SK-N-SH treated with all-trans-retinoic acid at 6 μM for 48 hours (cell line): ENCODE measurements at regions not wholly inside any gene's neighbourhood (a gene's known extent, or its start where the extent isn't known, plus 50 kb on each side); places are given as distances from the start of the nearest gene placed in this dataset.

Source experiments
- ATAC-seq: fragments of 200-7000 bp; cut with Tn5 transposase; 3 replicates; pipeline ENCODE4 v1.9.1; 2020; ENCODE audit warnings: mild to moderate bottlenecking, moderate library complexity
- ARNTL ChIP-seq: fragments of 450-650 bp; formaldehyde crosslinking; IDR thresholded peaks from 2 replicates; pipeline ENCODE4 v1.5.0; 2020; ENCODE audit warnings: low read depth, mild to moderate bottlenecking, moderate library complexity, borderline replicate concordance
- BACH2 ChIP-seq: fragments of 250-450 bp; sonication (Bioruptor Pico); IDR thresholded peaks from 2 replicates; pipeline ENCODE4 v1.9.0; 2021; ENCODE audit warnings: mild to moderate bottlenecking, borderline replicate concordance
- CSDC2 ChIP-seq: fragments of 250-450 bp; sonication (Bioruptor Pico); IDR thresholded peaks from 2 replicates; pipeline ENCODE4 v1.5.0; 2020; ENCODE audit warnings: mild to moderate bottlenecking, moderate library complexity
- ESRRG ChIP-seq: fragments of 250-450 bp; sonication (Bioruptor Pico); IDR thresholded peaks from 2 replicates; pipeline ENCODE4 v1.6.1; 2021; ENCODE audit warnings: mild to moderate bottlenecking
- GLIS3 ChIP-seq: fragments of 250-450 bp; sonication (Bioruptor Pico); IDR thresholded peaks from 2 replicates; pipeline ENCODE4 v1.5.0; 2020; ENCODE audit warnings: mild to moderate bottlenecking, moderate library complexity
- ISL1 ChIP-seq: fragments of 250-450 bp; sonication (Bioruptor Pico); IDR thresholded peaks from 2 replicates; pipeline ENCODE4 v2.1.2; 2022; ENCODE audit warnings: mild to moderate bottlenecking, moderate library complexity
- OSR1 ChIP-seq: fragments of 250-450 bp; sonication (Bioruptor Pico); IDR thresholded peaks from 2 replicates; pipeline ENCODE4 v1.8.0; 2022; ENCODE audit warnings: moderate library complexity, mild to moderate bottlenecking, inconsistent platforms
- PPARA ChIP-seq: fragments of 250-450 bp; sonication (Bioruptor Pico); IDR thresholded peaks from 2 replicates; pipeline ENCODE4 v1.5.0; 2020; ENCODE audit warnings: mild to moderate bottlenecking, borderline replicate concordance
- RARB ChIP-seq: fragments of 250-450 bp; sonication (Bioruptor Pico); IDR thresholded peaks from 2 replicates; pipeline ENCODE4 v1.8.0; 2021; ENCODE audit warnings: mild to moderate bottlenecking, moderate library complexity
- SNAI2 ChIP-seq: fragments of 250-450 bp; sonication (Bioruptor Pico); IDR thresholded peaks from 2 replicates; pipeline ENCODE4 v1.5.0; 2020; ENCODE audit warnings: mild to moderate bottlenecking, moderate library complexity
- TCF4 ChIP-seq: fragments of 250-450 bp; sonication (Bioruptor Pico); IDR thresholded peaks from 2 replicates; pipeline ENCODE4 v1.8.0; 2021; ENCODE audit warnings: mild to moderate bottlenecking, moderate library complexity, borderline replicate concordance
- TOX ChIP-seq: fragments of 250-450 bp; sonication (Bioruptor Pico); IDR thresholded peaks from 2 replicates; pipeline ENCODE4 v1.8.0; 2021; ENCODE audit warnings: mild to moderate bottlenecking, moderate library complexity, borderline replicate concordance
- ZC3H10 ChIP-seq: fragments of 250-450 bp; sonication (Bioruptor Pico); IDR thresholded peaks from 2 replicates; pipeline ENCODE4 v1.5.1; 2021; ENCODE audit warnings: mild to moderate bottlenecking, moderate library complexity
- ZFP3 ChIP-seq: fragments of 250-450 bp; sonication (Bioruptor Pico); IDR thresholded peaks from 2 replicates; pipeline ENCODE4 v1.5.0; 2020; ENCODE audit warnings: mild to moderate bottlenecking, moderate library complexity
- ZFP30 ChIP-seq: fragments of 450-650 bp; formaldehyde crosslinking; IDR thresholded peaks from 2 replicates; pipeline ENCODE4 v1.5.0; 2022; ENCODE audit warnings: mild to moderate bottlenecking, moderate library complexity
- ZNF565 ChIP-seq: fragments of 450-650 bp; formaldehyde crosslinking; conservative IDR thresholded peaks from 2 replicates; pipeline ENCODE4 v1.5.0; 2020; ENCODE audit warnings: low read depth, mild to moderate bottlenecking, moderate library complexity
- ZNF70 ChIP-seq: fragments of 450-650 bp; formaldehyde crosslinking; IDR thresholded peaks from 2 replicates; pipeline ENCODE4 v1.5.0; 2020; ENCODE audit warnings: mild to moderate bottlenecking, moderate library complexity
- ZNF8 ChIP-seq: fragments of 450-650 bp; formaldehyde crosslinking; IDR thresholded peaks from 2 replicates; pipeline ENCODE4 v1.5.0; 2020; ENCODE audit warnings: mild to moderate bottlenecking, moderate library complexity
- TF ChIP-seq, protein P1 (sequence below): fragments of 250-450 bp; sonication (Bioruptor Pico); IDR thresholded peaks from 2 replicates; pipeline ENCODE4 v1.5.1; 2020; ENCODE audit warnings: low read depth, mild to moderate bottlenecking, moderate library complexity
- TF ChIP-seq, protein P2 (sequence below): fragments of 250-450 bp; sonication (Bioruptor Pico); IDR thresholded peaks from 2 replicates; pipeline ENCODE4 v1.5.1; 2021; ENCODE audit warnings: mild to moderate bottlenecking, moderate library complexity
- TF ChIP-seq, protein P3 (sequence below): fragments of 250-450 bp; sonication (Bioruptor Pico); IDR thresholded peaks from 2 replicates; pipeline ENCODE4 v1.8.0; 2021; ENCODE audit warnings: low read depth, mild to moderate bottlenecking, moderate library complexity, borderline replicate concordance
- TF ChIP-seq, protein P4 (sequence below): fragments of 250-450 bp; sonication (Bioruptor Pico); IDR thresholded peaks from 2 replicates; pipeline ENCODE4 v1.8.0; 2020; ENCODE audit warnings: mild to moderate bottlenecking, moderate library complexity, borderline replicate concordance

DNA sequence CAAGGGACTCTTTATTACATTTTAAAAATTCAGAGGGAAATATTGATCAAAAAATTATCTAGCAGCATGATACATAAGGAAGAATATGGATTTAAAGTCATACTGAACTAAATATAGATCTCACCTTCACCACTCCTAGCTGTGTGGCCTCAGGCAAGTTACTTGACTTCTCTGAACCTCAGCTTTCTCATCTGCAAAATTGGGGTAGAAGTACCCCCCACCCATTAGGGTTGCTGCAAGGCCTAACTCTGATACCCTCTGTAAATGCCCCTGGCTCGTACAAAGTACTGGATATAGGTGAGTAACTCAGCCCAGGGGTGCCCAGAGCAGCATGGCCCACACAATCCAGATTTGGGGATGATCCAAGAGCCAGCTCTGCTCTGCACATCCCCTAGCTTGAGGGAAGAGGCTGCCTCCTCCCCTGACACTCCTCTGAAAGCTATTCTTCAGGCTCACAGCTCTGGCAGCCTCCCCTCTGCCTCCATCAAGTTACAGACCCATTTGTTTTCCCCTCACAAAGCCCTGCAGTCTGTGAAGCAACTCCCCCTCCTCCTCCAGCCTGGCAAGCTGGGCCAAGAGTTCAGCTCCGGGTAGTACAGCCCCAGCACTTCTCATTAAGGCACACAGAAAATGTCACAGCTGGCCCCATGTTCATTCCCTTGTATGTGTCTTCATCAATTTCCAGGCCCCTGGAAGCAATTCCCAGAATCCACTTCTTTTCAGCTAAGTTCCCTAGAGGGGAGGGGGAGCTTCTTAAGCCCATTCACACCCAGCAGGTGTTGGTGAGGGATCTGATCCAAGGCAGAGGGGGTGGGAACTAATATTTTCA is 143.7 kb downstream of the PLPP3 start:
- no peak for TF ChIP-seq RARB
- no peak for TF ChIP-seq ZNF565 (CRISPR knock-in tag)
- TF ChIP-seq PPARA (CRISPR knock-in tag), result no peak
- no peak for TF ChIP-seq ARNTL (CRISPR knock-in tag)
- TF ChIP-seq ISL1, result no peak
- TF ChIP-seq SNAI2 (CRISPR knock-in tag), result no peak
- TF ChIP-seq, protein P1, sequence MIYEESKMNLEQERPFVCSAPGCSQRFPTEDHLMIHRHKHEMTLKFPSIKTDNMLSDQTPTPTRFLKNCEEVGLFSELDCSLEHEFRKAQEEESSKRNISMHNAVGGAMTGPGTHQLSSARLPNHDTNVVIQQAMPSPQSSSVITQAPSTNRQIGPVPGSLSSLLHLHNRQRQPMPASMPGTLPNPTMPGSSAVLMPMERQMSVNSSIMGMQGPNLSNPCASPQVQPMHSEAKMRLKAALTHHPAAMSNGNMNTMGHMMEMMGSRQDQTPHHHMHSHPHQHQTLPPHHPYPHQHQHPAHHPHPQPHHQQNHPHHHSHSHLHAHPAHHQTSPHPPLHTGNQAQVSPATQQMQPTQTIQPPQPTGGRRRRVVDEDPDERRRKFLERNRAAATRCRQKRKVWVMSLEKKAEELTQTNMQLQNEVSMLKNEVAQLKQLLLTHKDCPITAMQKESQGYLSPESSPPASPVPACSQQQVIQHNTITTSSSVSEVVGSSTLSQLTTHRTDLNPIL (CRISPR knock-in tag), result no peak
- TF ChIP-seq ZFP3, result no peak
- TF ChIP-seq ZNF70 (CRISPR knock-in tag), result no peak
- no peak for TF ChIP-seq ESRRG (CRISPR knock-in tag)
- no peak for TF ChIP-seq TCF4 (CRISPR knock-in tag)
- no peak for TF ChIP-seq CSDC2 (CRISPR knock-in tag)
- TF ChIP-seq, protein P2, sequence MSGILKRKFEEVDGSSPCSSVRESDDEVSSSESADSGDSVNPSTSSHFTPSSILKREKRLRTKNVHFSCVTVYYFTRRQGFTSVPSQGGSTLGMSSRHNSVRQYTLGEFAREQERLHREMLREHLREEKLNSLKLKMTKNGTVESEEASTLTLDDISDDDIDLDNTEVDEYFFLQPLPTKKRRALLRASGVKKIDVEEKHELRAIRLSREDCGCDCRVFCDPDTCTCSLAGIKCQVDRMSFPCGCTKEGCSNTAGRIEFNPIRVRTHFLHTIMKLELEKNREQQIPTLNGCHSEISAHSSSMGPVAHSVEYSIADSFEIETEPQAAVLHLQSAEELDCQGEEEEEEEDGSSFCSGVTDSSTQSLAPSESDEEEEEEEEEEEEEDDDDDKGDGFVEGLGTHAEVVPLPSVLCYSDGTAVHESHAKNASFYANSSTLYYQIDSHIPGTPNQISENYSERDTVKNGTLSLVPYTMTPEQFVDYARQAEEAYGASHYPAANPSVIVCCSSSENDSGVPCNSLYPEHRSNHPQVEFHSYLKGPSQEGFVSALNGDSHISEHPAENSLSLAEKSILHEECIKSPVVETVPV (CRISPR knock-in tag), result no peak
- no peak for TF ChIP-seq ZC3H10 (CRISPR knock-in tag)
- no peak for TF ChIP-seq TOX (CRISPR knock-in tag)
- peak; percentile 46; the same call in 2 of the 3 replicates for ATAC-seq

DNA sequence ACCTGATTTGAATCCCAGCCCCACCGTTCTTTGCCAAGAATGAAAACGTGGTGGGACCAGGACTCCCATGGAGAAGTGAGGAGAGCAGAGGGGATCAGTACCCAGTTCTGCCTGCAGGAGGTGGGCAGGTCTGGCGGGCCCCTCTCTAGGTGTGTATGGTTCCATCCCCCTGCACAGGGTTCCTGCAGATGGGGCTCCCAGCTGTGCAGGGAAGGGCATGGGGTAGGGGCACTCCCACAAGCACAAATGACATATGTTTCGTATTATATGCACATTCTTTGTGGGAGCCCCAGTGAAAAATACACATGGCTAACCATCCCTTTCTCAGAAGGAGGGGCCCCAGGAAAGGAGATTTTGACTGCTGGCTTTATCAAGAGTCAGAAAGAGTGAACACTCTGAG is 144.6 kb downstream of the PLPP3 start:
- peak; percentile 57 for ATAC-seq
- no peak for TF ChIP-seq SNAI2 (CRISPR knock-in tag)
- no peak for TF ChIP-seq ZNF8
- TF ChIP-seq BACH2 (CRISPR knock-in tag), result no peak
- TF ChIP-seq ARNTL (CRISPR knock-in tag), result no peak
- TF ChIP-seq, protein P1 (CRISPR knock-in tag), result no peak
- TF ChIP-seq ISL1, result no peak
- TF ChIP-seq, protein P3, sequence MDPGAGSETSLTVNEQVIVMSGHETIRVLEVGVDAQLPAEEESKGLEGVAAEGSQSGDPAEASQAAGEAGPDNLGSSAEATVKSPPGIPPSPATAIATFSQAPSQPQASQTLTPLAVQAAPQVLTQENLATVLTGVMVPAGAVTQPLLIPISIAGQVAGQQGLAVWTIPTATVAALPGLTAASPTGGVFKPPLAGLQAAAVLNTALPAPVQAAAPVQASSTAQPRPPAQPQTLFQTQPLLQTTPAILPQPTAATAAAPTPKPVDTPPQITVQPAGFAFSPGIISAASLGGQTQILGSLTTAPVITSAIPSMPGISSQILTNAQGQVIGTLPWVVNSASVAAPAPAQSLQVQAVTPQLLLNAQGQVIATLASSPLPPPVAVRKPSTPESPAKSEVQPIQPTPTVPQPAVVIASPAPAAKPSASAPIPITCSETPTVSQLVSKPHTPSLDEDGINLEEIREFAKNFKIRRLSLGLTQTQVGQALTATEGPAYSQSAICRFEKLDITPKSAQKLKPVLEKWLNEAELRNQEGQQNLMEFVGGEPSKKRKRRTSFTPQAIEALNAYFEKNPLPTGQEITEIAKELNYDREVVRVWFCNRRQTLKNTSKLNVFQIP (CRISPR knock-in tag), result no peak
- TF ChIP-seq TCF4 (CRISPR knock-in tag), result no peak
- no peak for TF ChIP-seq ESRRG (CRISPR knock-in tag)
- TF ChIP-seq, protein P4, sequence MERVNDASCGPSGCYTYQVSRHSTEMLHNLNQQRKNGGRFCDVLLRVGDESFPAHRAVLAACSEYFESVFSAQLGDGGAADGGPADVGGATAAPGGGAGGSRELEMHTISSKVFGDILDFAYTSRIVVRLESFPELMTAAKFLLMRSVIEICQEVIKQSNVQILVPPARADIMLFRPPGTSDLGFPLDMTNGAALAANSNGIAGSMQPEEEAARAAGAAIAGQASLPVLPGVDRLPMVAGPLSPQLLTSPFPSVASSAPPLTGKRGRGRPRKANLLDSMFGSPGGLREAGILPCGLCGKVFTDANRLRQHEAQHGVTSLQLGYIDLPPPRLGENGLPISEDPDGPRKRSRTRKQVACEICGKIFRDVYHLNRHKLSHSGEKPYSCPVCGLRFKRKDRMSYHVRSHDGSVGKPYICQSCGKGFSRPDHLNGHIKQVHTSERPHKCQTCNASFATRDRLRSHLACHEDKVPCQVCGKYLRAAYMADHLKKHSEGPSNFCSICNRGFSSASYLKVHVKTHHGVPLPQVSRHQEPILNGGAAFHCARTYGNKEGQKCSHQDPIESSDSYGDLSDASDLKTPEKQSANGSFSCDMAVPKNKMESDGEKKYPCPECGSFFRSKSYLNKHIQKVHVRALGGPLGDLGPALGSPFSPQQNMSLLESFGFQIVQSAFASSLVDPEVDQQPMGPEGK (CRISPR knock-in tag), result no peak
- no peak for TF ChIP-seq ZFP3

DNA sequence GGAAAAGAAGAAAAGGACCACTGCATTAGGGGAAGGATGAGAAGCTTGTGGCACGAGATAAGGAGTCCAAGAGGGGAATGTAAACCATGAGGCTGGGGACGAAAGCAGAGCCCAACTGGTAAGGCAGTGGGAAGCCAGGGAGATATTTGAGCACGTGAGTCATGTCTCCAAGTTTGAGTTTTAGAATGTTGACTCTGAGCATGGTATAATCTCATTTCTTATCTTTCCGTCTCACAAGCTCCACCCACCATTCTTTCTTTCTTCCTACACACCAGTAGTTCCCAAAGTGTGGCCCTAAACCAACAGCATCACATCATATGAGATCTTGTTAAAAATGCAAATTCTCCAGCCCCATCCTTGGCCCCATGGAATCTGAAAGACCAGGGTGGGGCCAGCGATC is 145.3 kb downstream of the PLPP3 start:
- no peak for TF ChIP-seq PPARA (CRISPR knock-in tag)
- ATAC-seq, result no peak; the same call in 2 of the 3 replicates

DNA sequence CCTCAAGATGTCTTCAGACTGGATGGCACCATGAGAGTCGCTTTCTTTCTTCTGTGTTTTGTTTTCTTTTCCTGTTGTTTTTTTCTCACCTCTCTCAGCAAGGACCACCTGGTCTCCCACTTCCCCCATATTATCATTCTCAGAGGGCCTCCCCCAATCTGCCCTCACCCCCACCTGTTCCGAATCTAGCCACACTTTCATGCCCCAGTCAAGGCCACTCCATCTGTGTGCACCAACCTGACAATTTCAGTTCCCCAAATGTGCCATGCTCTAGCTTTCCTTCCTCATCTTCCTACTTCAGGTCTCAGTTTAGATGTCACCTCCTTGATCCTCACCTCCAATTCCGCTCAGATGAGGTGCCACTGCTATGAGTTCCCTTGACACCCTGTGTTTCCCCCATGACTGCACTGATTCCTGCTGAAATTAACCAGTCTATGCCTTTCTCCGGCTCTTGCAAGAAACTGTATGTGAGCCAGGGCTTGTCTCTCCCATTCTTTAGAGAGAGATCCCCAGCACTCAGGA is 146.2 kb downstream of the PLPP3 start:
- no peak for ATAC-seq
- TF ChIP-seq, protein P4 (CRISPR knock-in tag), result no peak
- no peak for TF ChIP-seq ESRRG (CRISPR knock-in tag)
- TF ChIP-seq, protein P3 (CRISPR knock-in tag), result no peak
- no peak for TF ChIP-seq ARNTL (CRISPR knock-in tag)
- TF ChIP-seq GLIS3 (CRISPR knock-in tag), result no peak
- TF ChIP-seq ZNF70 (CRISPR knock-in tag), result no peak
- TF ChIP-seq ZFP30 (CRISPR knock-in tag), result no peak
- no peak for TF ChIP-seq ZNF8
- TF ChIP-seq ZC3H10 (CRISPR knock-in tag), result no peak
- no peak for TF ChIP-seq SNAI2 (CRISPR knock-in tag)
- no peak for TF ChIP-seq OSR1
- no peak for TF ChIP-seq ZFP3
- no peak for TF ChIP-seq TCF4 (CRISPR knock-in tag)
- TF ChIP-seq PPARA (CRISPR knock-in tag), result no peak
- no peak for TF ChIP-seq BACH2 (CRISPR knock-in tag)
